ENCODE measurements at regions not wholly inside any gene's neighbourhood (a gene's known extent, or its start where the extent isn't known, plus 50 kb on each side); places are given as distances from the start of the nearest gene placed in this dataset.

DNA sequence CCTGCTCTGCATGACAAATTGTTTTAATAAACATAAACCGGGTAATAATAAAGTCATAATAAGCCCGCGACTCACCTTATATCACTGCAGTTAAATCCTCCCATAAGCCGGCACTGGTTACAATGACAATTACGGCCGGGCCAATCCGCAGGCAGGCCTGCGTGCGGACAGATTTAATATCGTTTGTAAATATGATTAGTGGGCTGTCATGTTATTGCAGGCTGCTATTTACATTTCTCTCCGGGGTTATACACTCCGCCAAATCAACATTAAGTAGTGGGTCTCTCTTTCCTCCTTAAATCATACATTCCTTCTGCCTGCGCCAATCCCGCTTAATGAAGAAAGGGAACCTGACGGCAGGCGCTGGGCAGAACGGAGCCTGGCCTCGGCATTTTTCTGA lies 51.8 kb upstream of the LMO1 start (continued):
- no peak for TF ChIP-seq SRF (IDR thresholded peaks at IDR 0.05; ENCODE audit: low read depth in 2 of 2, low read length in 2 of 2)
- TF ChIP-seq, protein P1, sequence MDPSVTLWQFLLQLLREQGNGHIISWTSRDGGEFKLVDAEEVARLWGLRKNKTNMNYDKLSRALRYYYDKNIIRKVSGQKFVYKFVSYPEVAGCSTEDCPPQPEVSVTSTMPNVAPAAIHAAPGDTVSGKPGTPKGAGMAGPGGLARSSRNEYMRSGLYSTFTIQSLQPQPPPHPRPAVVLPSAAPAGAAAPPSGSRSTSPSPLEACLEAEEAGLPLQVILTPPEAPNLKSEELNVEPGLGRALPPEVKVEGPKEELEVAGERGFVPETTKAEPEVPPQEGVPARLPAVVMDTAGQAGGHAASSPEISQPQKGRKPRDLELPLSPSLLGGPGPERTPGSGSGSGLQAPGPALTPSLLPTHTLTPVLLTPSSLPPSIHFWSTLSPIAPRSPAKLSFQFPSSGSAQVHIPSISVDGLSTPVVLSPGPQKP (IDR thresholded peaks at IDR 0.05; ENCODE audit: low read depth, low read length): no peak

DNA sequence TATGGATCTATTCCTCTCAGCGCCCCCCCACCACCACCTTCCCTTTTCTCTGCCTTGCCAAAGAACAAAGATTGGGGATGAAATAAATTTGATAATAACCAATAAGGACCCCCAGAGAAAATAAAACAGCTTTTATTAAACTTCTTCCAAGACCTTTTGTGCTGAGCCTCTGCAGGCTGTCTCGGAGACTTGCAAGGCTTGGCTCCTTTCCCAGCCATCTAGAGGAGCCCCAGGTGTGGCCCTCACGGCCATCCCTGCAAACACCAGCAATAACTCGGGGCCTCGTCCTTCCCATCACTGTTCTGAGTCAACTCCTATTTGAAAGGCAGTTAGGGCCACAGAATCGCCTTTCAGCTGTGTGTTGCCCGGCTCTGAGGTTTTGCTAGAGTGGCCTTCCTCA lies 51.2 kb upstream of the LMO1 start:
- 24% methylated on average over 7 of the region's 7 CpGs for WGBS (ENCODE audit: insufficient coverage, insufficient replicate concordance, low lambda C conversion rate, missing lambda C conversion rate)
- BruUV-seq (replicated peaks): no TSS peak
- Histone ChIP-seq H3K4me1 (ENCODE audit: control insufficient read depth, insufficient read depth, low read length) (no peaks in the 10 kb centered on the region), H3K9ac (ENCODE audit: control insufficient read depth, insufficient read depth, low read length) (no peak overlapping the region), H3K27ac (ENCODE audit: control insufficient read depth, insufficient read depth) (no peak overlapping the region), H3K4me2 (ENCODE audit: control insufficient read depth, insufficient read depth) (no peak overlapping the region), H3K79me2 (ENCODE audit: control insufficient read depth, insufficient read depth, low read length) (no peaks in the 10 kb centered on the region), H3K9me3 (replicated peaks; ENCODE audit: control insufficient read depth, insufficient read depth, low read length) (no peaks in the 10 kb centered on the region), H2AFZ (ENCODE audit: control insufficient read depth, low read depth, low read length) (no peak overlapping the region), H3K4me3 (no peak overlapping the region), H4K20me1 (ENCODE audit: control insufficient read depth, insufficient read depth) (no peaks in the 10 kb centered on the region), H3K27me3 (replicated peaks in 1 of 2; ENCODE audit: control insufficient read depth in 2 of 2, insufficient read depth in 2 of 2, low read length in 1 of 2) (no peaks in the 10 kb centered on the region), H3K36me3 (ENCODE audit: control insufficient read depth in 2 of 2, insufficient read depth in 2 of 2, low read length in 1 of 2) (no peaks in the 10 kb centered on the region)
- intact Hi-C loops (cut with micrococcal nuclease; ENCODE audit: unreplicated experiment) (no loop called here), in situ Hi-C loops (cut with MboI) (no loop called here)
- no peak for FAIRE-seq
- ChIA-PET RAD21 (ENCODE audit: unreplicated experiment) (no interaction called here), CTCF (interaction anchor here (0.7 to 1.1 kb wide), 2 partner anchors 13 to 44 kb away, joined by 3 to 7 read pairs; no protein-coding TSS in a partner anchor), SMC1A (ENCODE audit: uncharacterized antibody, unreplicated experiment) (interaction anchor here (0.8 kb wide), 1 partner anchor 29 kb away, joined by 3 read pairs; no protein-coding TSS in a partner anchor), POLR2A (no interaction called here)
- DNase-seq (ENCODE audit: low read depth, low spot score): no peak
- ATAC-seq: no peak
- TF ChIP-seq RFX5 (IDR thresholded peaks at IDR 0.05; ENCODE audit: low read depth, low read length): no peak
- no peak for TF ChIP-seq CHD1 (IDR thresholded peaks at IDR 0.05; ENCODE audit: low read depth, low read length)
- TF ChIP-seq, protein P2, sequence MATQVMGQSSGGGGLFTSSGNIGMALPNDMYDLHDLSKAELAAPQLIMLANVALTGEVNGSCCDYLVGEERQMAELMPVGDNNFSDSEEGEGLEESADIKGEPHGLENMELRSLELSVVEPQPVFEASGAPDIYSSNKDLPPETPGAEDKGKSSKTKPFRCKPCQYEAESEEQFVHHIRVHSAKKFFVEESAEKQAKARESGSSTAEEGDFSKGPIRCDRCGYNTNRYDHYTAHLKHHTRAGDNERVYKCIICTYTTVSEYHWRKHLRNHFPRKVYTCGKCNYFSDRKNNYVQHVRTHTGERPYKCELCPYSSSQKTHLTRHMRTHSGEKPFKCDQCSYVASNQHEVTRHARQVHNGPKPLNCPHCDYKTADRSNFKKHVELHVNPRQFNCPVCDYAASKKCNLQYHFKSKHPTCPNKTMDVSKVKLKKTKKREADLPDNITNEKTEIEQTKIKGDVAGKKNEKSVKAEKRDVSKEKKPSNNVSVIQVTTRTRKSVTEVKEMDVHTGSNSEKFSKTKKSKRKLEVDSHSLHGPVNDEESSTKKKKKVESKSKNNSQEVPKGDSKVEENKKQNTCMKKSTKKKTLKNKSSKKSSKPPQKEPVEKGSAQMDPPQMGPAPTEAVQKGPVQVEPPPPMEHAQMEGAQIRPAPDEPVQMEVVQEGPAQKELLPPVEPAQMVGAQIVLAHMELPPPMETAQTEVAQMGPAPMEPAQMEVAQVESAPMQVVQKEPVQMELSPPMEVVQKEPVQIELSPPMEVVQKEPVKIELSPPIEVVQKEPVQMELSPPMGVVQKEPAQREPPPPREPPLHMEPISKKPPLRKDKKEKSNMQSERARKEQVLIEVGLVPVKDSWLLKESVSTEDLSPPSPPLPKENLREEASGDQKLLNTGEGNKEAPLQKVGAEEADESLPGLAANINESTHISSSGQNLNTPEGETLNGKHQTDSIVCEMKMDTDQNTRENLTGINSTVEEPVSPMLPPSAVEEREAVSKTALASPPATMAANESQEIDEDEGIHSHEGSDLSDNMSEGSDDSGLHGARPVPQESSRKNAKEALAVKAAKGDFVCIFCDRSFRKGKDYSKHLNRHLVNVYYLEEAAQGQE (IDR thresholded peaks at IDR 0.05; ENCODE audit: low read depth, low read length): no peak
- TF ChIP-seq STAT3 (IDR thresholded peaks at IDR 0.05; ENCODE audit: low read depth, low read length): no peak
- no peak for TF ChIP-seq CHD2 (IDR thresholded peaks at IDR 0.05; ENCODE audit: borderline replicate concordance, low read depth, low read length)
- TF ChIP-seq CREB1 (IDR thresholded peaks at IDR 0.05; ENCODE audit: low read depth): no peak
- no peak for TF ChIP-seq TBL1XR1 (IDR thresholded peaks at IDR 0.05; ENCODE audit: low read depth, low read length)
- TF ChIP-seq ZZZ3 (IDR thresholded peaks at IDR 0.05; ENCODE audit: control insufficient read depth, insufficient read length, low read depth): no peak
- no peak for TF ChIP-seq IRF4 (IDR thresholded peaks at IDR 0.05; ENCODE audit: low read depth, low read length)
- no peak for TF ChIP-seq NR2F1 (conservative IDR thresholded peaks at IDR 0.05)
- no peak for TF ChIP-seq MYB (IDR thresholded peaks at IDR 0.05; ENCODE audit: borderline replicate concordance, low read depth, low read length)
- TF ChIP-seq JUND (IDR thresholded peaks at IDR 0.05; ENCODE audit: low read depth, low read length): no peak
